ENCODE measurements at regions not wholly inside any gene's neighbourhood (a gene's known extent, or its start where the extent isn't known, plus 50 kb on each side); places are given as distances from the start of the nearest gene placed in this dataset.

GRCh38 chr10:124227988-124228387 lies 134.6 kb upstream of the CHST15 start:
- TF ChIP-seq, protein P1, sequence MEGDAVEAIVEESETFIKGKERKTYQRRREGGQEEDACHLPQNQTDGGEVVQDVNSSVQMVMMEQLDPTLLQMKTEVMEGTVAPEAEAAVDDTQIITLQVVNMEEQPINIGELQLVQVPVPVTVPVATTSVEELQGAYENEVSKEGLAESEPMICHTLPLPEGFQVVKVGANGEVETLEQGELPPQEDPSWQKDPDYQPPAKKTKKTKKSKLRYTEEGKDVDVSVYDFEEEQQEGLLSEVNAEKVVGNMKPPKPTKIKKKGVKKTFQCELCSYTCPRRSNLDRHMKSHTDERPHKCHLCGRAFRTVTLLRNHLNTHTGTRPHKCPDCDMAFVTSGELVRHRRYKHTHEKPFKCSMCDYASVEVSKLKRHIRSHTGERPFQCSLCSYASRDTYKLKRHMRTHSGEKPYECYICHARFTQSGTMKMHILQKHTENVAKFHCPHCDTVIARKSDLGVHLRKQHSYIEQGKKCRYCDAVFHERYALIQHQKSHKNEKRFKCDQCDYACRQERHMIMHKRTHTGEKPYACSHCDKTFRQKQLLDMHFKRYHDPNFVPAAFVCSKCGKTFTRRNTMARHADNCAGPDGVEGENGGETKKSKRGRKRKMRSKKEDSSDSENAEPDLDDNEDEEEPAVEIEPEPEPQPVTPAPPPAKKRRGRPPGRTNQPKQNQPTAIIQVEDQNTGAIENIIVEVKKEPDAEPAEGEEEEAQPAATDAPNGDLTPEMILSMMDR (IDR thresholded peaks at IDR 0.05), result no peak
- Histone ChIP-seq H3K27me3 (no peaks in the 10 kb centered on the region), H3K4me3 (no peak overlapping the region), H3K9me3 (no peaks in the 10 kb centered on the region), H3K27ac (no peak overlapping the region), H3K36me3 (no peaks in the 10 kb centered on the region), H3K4me1 (peaks cover 9 to 24% of the 10 kb centered on the region in 2 donors)
- intact Hi-C loops (cut with DNase I), result no loop called here
- no peak for DNase-seq (ENCODE audit: low spot score in 2 of 2)

DNA sequence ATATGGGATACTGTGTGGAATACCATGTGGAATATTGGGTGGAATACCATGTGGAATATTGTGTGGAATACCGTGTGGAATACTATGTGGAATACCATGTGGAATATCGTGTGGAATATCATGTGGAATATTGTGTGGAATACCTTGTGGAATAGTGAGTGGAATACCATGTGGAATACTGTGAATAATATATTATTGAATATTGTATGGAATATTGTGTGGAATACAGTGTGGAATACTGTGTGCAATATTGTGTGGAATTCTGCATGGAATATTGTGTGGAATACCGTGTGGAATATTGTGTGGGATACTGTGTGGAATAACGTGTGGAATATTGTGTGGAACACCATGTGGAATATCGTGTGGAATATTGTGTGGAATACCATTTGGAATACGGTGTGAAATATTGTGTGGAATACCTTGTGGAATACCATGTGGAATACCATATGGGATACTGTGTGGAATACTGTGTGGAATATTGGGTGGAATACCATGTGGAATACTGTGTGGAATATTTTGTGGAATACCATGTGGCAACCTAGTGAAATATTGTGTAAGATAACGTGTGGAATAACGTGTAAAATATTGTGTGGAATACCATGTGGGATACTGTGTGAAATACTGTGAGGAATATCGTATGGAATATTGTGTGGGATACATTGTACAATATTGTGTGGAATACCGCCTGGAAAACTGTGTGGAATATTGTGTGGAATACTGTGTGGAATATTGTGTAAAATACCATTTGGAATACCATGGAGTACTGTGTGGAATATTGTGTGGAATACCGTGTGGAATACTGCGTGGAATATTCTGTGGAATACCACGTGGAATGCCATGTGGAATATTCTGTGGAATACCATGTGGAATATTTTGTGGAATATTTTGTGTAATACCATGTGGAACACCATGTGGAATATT lies 133.9 kb upstream of the CHST15 start:
- Histone ChIP-seq H3K4me3 (no peak overlapping the region), H3K27me3 (no peaks in the 10 kb centered on the region), H3K4me1 (peaks cover 10 to 27% of the 10 kb centered on the region in 2 donors), H3K9me3 (no peaks in the 10 kb centered on the region), H3K36me3 (no peaks in the 10 kb centered on the region), H3K27ac (no peak overlapping the region)
- DNase-seq (ENCODE audit: low spot score in 2 of 2), result no peak
- TF ChIP-seq, protein P1 (IDR thresholded peaks at IDR 0.05), result no peak
- intact Hi-C loops (cut with DNase I), result no loop called here

GRCh38 chr10:124226271-124227054 lies 133.1 kb upstream of the CHST15 start:
- DNase-seq (ENCODE audit: low spot score in 2 of 2), result no peak
- Histone ChIP-seq H3K27ac (peak overlapping the region; percentile 71 to 83), H3K36me3 (no peaks in the 10 kb centered on the region), H3K4me1 (peaks cover 16 to 36% of the 10 kb centered on the region in 2 donors), H3K9me3 (no peaks in the 10 kb centered on the region), H3K4me3 (no peak overlapping the region), H3K27me3 (no peaks in the 10 kb centered on the region)
- TF ChIP-seq, protein P1 (IDR thresholded peaks at IDR 0.05), result no peak
- intact Hi-C loops (cut with DNase I), result no loop called here

GRCh38 chr10:124225467-124226270 lies 132.3 kb upstream of the CHST15 start:
- no peaks in the 10 kb centered on the region for H3K9me3 ChIP-seq
- TF ChIP-seq, protein P1 (IDR thresholded peaks at IDR 0.05), result no peak
- H3K4me3 ChIP-seq, result no peak overlapping the region
- H3K27me3 ChIP-seq, result no peaks in the 10 kb centered on the region
- peak overlapping the region; percentile 71 to 83 for H3K27ac ChIP-seq
- intact Hi-C loops (cut with DNase I), result loop anchor here (2.0 kb wide), 2 partner anchors 73 to 133 kb away; partner anchors contain the start of gene CHST15
- H3K36me3 ChIP-seq, result no peaks in the 10 kb centered on the region
- peak in 1 of 2 donors; percentile 65 for DNase-seq (ENCODE audit: low spot score in 2 of 2)
- peaks cover 16 to 44% of the 10 kb centered on the region in 2 donors for H3K4me1 ChIP-seq

- Histone ChIP-seq H3K27ac (peak overlapping the region; percentile 71 to 83), H3K4me1 (peaks cover 16 to 47% of the 10 kb centered on the region in 2 donors), H3K27me3 (no peaks in the 10 kb centered on the region), H3K4me3 (no peak overlapping the region), H3K9me3 (no peaks in the 10 kb centered on the region), H3K36me3 (no peaks in the 10 kb centered on the region)
- TF ChIP-seq, protein P1 (IDR thresholded peaks at IDR 0.05), result no peak
- intact Hi-C loops (cut with DNase I), result loop anchor here (2.0 kb wide), 2 partner anchors 72 to 132 kb away; partner anchors contain the start of gene CHST15
- DNase-seq (ENCODE audit: low spot score in 2 of 2), result no peak
Observed at GRCh38 chr10:124225029-124225466, 131.7 kb upstream of the CHST15 start.

All from ascending aorta (tissue), 2 donors.